Sciatic nerve (tissue), 2 donors: ENCODE measurements at regions not wholly inside any gene's neighbourhood (a gene's known extent, or its start where the extent isn't known, plus 50 kb on each side); places are given as distances from the start of the nearest gene placed in this dataset.

Experiments
- ATAC-seq: fragments of 200-7000 bp; cut with Tn5 transposase; one replicate; pipeline ENCODE4 v1.9.1; 2020; ENCODE audit warnings: mild to moderate bottlenecking, moderate library complexity
- DNase-seq: peaks from one replicate; pipeline ENCODE4 v3.0.0-alpha.2; 2020; ENCODE audit warnings: low spot score
- intact Hi-C: fragments of 100-400 bp; cut with DNase I; formaldehyde crosslinking; loops from one replicate; pipeline ENCODE4 v1.14.2; 2022
- donor health status: DM: no; HTN: no; CAD: no.
- donor health status: DM: no; HTN: no; CAD: no.

- intact Hi-C loops = no loop called here
- ATAC-seq (no peak), DNase-seq (no peak)
Observed at GRCh38 chr1:244181867-244182266, 130.8 kb downstream of the ZBTB18 start.

DNA sequence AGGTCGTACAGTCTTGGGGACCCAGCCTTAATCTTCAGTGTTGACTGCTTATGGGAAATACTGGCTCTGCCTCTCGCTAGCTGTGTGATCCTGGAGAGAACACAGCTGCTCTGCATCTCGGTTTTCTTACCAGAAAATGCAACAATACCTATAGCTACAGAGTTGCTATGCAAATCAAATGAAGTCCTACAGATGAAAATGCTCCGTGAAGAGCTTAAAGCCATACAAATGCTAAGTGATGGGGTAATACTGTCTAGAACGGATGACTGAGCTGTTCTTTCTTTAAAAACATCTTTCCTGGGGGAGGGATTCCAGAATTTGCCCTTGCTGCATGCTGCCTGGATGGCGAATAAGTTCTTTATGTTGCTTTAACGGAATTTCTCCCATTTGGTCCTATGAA lies 132.0 kb downstream of the ZBTB18 start:
- no peak for ATAC-seq
- intact Hi-C loops = no loop called here
- no peak for DNase-seq

GRCh38 chr1:244186372-244186771 lies 135.3 kb downstream of the ZBTB18 start:
- ATAC-seq (no peak), DNase-seq (no peak)
- intact Hi-C loops = no loop called here

DNA sequence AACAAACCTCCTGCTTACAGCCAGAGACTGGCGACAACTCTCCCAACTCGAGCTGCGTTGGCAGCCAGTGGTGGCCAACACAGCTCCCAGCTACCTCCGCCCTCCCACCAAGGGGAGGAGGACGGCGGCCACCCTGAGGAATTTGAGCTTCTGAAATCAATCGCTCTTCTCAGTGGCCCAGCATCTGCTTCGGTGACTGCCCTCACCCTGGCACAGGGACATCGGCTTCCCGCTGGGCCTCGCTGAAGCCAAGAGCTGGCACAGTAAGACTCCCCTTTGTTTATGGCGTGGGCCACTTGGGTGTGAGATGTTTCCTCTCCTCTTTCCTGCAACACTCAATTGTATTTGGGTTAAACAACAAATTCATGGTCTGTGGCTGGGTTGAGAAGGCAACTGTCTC lies 136.2 kb downstream of the ZBTB18 start:
- intact Hi-C loops = no loop called here
- ATAC-seq = no peak

DNA sequence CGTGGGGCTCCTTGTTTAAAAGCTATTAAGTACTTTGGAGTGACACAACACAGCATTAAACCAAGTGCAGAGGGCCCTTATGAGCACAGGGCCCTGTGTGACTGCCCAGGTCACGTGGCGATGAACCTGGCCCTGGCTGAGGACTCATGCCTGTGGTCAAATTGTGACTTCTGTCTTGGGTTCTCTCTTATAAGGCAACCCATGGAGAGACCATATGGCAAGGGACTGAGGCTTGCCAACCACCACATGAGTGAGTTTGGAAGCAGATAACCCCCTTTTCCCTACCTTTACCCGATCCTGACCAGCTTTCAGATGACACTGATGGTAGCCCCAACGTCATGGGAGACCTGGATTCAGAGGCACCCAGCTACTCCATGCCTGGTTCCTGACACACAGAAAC lies 140.5 kb downstream of the ZBTB18 start:
- intact Hi-C loops = no loop called here
- ATAC-seq = no peak
- no peak for DNase-seq

More for the DNA sequence above, 136.2 kb downstream of the ZBTB18 start:
- DNase-seq = no peak

GRCh38 chr1:244192325-244192724 lies 141.2 kb downstream of the ZBTB18 start:
- ATAC-seq = no peak
- no peak for DNase-seq
- intact Hi-C loops = no loop called here

DNA sequence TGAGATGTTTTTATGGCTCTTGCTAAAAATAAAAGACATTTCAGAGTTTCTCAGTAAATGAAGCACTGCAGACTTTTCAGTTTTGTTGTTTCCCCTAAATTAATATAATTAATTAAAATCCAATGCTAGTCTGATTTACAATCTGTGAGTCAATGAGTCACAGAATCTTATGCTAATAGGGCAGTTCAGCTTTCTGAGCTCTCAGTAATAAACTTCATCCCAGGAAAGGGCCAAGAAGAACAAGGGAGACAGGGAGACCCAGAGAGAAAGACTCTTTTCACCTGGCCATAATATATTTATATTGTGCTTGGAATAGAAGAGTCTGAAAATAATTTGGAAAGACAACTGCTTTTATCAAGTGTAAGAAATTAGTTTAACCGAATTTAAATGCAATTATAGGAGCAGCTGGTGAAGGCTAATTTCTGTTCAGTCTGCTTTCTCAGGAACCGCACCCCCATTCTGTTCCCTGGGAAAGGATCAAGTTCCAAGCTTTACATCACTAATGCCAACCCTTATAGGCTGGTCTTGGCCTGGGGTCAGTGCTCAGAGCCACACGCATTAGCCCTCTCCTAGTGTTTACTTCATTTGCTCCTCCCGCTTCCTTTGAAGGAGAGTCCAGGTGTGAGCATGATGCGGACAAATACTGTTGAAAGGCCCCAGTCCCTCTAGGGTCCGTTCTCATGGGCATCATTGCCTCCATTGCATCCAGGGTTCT lies 145.6 kb downstream of the ZBTB18 start:
- ATAC-seq (no peak), DNase-seq (no peak)
- intact Hi-C loops = no loop called here

DNA sequence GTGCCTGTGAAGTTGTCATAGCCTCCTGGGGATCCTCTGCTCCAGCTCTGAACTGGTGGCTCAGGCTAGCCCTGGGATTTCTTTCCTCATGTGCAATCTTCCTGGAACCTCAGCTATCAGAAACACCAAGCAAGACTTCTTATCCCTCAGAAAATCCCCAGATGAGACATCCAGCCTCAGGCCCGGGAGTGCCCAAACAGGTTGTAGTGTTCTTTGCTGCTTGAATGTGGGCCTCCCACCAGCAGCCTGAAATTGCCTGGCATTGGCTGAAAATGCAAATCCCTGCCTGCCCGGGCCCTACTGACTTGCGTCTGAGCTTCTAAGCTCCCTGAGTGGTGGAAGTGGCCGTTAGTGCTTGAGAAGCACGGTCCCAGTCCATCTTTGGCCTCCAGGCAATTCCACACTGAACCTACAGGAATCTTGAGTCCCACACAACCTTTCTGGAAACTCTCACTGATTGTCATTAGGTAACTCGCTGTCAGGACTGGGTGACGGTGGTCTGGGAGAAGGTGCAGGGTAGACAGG lies 146.8 kb downstream of the ZBTB18 start:
- intact Hi-C loops = no loop called here
- ATAC-seq = no peak

DNA sequence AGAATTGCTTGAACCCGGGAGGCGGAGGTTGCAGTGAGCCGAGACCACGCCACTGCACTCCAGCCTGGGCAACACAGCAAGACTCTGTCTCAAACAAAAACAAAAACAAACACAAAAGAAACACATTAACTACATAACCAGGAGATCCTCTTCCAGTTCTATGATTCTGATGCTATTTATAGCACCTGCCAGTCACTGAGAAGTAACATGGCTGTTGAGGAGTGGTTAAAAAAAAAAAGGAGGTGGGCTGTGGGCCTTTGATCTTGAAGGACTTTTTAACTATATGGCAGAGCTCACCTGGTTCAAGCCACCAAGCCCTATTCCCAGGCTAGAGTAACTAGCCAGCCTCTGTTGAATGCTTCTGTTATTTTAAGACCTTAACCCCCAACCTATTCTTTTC lies 148.8 kb downstream of the ZBTB18 start:
- DNase-seq (no peak), ATAC-seq (no peak)
- intact Hi-C loops = no loop called here

More for the DNA sequence above, 146.8 kb downstream of the ZBTB18 start:
- DNase-seq = no peak

GRCh38 chr1:244200596-244200995 lies 149.5 kb downstream of the ZBTB18 start:
- intact Hi-C loops = no loop called here
- DNase-seq (no peak), ATAC-seq (no peak)

DNA sequence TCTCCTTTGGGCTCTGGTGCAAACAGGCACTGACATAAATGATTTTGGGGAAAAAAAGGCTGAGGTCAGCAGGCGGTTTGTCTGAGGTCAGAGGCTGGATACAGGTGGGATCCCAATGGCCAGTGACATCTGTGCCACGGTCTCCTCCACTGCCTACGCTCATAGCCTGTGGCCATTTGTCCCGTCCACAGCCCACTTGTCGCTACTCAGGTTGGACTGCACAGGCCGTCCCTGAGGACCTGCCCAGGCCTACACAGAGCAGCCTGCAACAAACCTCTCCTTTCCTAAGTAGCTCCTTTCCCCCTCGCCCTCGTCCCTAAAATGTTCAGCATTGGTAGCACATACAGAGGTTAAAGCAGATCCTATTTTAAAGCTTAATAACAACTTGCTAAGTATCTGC lies 150.7 kb downstream of the ZBTB18 start:
- no peak for DNase-seq
- no peak for ATAC-seq
- intact Hi-C loops = no loop called here

GRCh38 chr1:244204004-244204403 lies 152.9 kb downstream of the ZBTB18 start:
- no peak for DNase-seq
- ATAC-seq = no peak
- intact Hi-C loops = no loop called here

DNA sequence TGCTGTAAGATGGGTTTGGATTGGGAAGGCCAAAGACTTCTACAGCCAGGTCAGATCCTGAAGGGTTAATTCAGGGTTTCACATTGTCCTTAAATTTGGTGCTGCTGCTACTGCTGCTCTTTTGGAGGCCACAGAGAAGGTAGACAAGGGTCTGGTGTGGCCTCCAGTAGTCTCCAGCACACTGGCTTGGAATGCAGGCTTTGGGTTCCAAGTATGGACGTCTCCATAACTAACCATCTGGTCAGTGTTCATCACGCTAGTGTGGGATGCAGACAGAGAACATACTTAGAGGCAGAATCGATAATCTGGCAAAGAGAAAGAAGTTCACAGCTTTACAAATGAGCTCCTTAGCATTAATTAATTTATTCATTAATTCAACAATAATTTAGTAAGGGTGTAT lies 154.1 kb downstream of the ZBTB18 start:
- intact Hi-C loops = no loop called here
- DNase-seq (no peak), ATAC-seq (no peak)

GRCh38 chr1:244205906-244206305 lies 154.8 kb downstream of the ZBTB18 start:
- ATAC-seq = no peak
- DNase-seq = no peak
- intact Hi-C loops = no loop called here

- DNase-seq = no peak
- ATAC-seq = peak; percentile 59
- intact Hi-C loops = no loop called here
Observed at GRCh38 chr1:244207042-244207934, 156.2 kb downstream of the ZBTB18 start.

- no peak for ATAC-seq
- intact Hi-C loops = no loop called here
- DNase-seq = no peak
Observed at GRCh38 chr1:244207935-244208244, 156.8 kb downstream of the ZBTB18 start.

DNA sequence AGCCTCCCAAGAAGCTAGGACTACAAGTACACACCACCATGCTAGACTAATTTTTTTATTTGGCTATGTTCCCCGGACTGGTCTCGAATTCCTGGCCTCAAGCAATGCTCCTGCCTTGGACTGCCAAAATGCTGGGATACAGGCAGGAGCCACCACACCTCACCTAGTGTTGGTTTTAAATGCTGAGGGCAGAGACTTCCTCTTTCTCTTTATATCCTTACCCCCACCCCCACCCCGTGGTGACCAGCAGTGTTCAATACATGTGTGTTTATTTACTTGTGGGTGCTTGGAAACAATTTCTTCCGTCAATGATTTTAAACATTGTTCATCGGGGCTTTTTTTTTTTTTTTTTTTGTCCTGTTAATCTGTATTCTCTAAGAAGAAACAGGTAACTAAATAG lies 158.9 kb downstream of the ZBTB18 start:
- intact Hi-C loops = no loop called here
- ATAC-seq (no peak), DNase-seq (no peak)

- intact Hi-C loops = no loop called here
- DNase-seq = no peak
- ATAC-seq = no peak
Observed at GRCh38 chr1:244210884-244211558, 159.9 kb downstream of the ZBTB18 start.

DNA sequence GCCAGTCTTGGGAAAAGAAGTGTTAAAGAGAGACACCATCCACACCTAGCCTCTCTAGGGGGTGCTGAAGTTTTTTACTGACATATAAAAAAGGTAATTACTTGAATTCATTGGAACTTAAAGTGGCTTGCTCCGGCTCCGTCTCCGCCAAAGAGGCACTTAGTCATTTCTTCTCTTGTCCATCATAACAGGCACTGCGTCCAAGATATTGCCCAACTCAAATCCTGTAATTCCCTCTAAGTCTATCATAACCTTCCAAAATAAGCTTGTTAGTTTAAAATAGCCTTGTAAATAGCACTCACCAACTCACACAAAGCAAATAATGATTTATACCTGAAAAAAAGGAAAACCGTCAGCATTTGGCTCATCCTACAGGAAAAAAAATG lies 160.5 kb downstream of the ZBTB18 start:
- DNase-seq = no peak
- peak; percentile 65 for ATAC-seq
- intact Hi-C loops = no loop called here

DNA sequence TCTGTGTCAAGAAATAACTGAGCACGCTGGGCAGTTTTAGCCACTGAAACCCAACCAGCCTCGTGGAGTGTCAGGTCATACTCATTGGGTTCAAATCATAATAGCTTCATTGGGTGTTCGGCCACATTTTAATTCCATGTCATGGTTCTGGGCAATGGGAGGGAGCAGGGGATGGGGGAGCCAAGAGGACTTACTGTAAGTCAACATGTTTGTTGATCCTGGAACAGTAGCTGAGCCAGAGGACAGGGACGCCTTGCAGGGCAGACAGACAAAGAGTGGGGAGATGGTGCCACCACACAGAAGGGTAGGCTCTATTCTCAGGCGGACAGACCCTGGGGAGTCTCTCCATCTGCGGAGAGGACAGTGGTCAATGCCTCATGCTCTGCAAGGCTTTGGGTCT lies 161.1 kb downstream of the ZBTB18 start:
- DNase-seq = no peak
- intact Hi-C loops = no loop called here
- no peak for ATAC-seq
